ENCODE measurements at regions not wholly inside any gene's neighbourhood (a gene's known extent, or its start where the extent isn't known, plus 50 kb on each side); places are given as distances from the start of the nearest gene placed in this dataset.

DNA sequence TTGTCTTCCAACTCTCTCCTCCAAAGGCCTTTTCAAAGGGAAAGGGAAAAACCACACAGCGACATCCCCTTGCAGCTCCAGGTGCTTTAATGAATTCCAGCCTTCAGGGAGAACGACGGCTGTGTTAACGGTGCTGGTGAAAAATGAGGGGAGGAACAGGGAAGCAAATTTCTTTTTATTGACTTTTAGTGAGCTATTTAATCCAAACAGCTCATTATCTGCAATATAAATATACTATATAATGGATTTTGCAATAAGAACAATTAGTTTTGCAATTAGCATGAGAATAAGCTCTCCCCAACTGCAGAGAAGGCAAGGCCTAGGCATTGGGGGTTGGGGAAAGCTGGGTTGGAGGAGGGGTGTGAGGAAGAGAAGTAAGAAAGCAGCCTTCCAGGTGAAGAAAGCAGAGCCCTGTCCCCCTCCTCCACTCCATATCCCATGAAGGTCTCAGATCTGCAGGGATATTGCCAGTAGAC lies 159.0 kb upstream of the ZC3H12A start:
- no peak overlapping the region for H3K27ac ChIP-seq
- TF ChIP-seq, protein P1, sequence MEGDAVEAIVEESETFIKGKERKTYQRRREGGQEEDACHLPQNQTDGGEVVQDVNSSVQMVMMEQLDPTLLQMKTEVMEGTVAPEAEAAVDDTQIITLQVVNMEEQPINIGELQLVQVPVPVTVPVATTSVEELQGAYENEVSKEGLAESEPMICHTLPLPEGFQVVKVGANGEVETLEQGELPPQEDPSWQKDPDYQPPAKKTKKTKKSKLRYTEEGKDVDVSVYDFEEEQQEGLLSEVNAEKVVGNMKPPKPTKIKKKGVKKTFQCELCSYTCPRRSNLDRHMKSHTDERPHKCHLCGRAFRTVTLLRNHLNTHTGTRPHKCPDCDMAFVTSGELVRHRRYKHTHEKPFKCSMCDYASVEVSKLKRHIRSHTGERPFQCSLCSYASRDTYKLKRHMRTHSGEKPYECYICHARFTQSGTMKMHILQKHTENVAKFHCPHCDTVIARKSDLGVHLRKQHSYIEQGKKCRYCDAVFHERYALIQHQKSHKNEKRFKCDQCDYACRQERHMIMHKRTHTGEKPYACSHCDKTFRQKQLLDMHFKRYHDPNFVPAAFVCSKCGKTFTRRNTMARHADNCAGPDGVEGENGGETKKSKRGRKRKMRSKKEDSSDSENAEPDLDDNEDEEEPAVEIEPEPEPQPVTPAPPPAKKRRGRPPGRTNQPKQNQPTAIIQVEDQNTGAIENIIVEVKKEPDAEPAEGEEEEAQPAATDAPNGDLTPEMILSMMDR (conservative IDR thresholded peaks at IDR 0.05): no peak
- TF ChIP-seq ZFX (IDR thresholded peaks at IDR 0.05): no peak

DNA sequence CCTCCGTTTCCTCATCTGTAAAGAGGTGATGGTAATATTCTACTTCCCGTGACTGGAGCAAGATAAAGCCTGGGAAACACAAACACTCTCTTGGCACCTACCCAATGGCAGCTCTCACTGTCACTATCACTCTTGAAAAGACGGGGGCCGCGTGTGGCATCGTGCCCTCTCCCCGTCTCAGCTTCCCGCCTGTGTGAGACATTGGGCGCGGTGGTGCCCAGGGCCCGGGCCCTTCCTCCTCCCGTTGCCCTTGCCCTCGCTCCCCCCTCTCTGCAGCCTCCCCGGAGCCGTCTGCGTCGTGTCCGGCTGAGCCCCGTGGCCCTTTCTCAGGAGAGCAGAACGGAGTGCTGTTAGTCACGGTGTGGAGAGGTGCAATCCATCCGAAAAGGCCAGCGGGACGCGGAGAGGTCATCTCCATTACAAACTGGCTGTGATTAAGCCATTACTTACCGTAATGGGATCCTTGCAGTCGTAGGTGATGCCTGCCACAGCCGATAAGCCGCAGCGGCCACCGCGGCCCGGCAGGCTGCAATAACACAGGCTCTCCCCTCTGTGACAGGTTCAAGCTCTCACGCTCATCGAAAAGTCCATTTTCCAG lies 156.4 kb upstream of the ZC3H12A start:
- TF ChIP-seq, protein P1 (conservative IDR thresholded peaks at IDR 0.05): no peak
- TF ChIP-seq ZFX (IDR thresholded peaks at IDR 0.05): no peak
- no peak overlapping the region for H3K27ac ChIP-seq

DNA sequence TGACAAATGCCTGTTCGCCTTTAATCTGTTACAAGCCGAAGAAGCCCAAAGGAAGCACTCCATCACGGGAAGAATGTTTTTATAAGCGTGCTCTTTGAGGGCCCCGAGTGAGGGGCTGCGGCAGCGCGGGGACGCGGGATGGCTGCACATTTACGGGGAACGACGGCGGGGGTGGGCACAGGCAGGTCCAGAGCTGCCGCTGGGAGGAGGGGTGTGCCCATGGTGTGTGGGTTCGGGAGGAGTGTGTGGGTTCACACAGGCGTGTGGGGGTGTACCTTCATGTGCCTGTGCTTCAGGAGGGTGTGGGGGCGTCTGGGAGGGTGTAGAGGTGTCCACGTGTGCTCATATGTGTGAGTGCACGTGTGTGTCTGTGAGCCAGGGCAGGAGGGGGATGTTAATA lies 155.9 kb upstream of the ZC3H12A start:
- no peak for TF ChIP-seq ZFX (IDR thresholded peaks at IDR 0.05)
- TF ChIP-seq, protein P1 (conservative IDR thresholded peaks at IDR 0.05): no peak
- H3K27ac ChIP-seq: no peak overlapping the region

DNA sequence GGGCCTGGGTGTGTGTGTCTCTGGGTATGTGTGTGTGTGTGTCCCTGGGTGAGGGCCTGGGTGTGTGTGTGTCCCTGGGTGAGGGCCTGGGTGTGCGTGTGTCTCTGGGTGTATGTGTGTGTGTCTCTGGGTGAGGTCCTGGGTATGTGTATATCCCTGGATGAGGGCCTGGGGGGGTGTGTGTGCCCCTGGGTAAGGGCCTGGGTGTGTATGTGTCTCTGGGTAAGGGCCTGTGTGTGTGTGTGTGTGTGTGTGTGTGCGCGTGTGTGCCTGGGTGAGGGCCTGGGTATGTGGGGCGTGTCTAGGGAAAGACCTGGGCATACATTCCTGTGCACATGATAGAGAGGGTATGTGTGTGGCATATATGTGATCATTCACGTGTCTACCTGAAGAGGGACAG lies 155.1 kb upstream of the ZC3H12A start:
- TF ChIP-seq, protein P1 (conservative IDR thresholded peaks at IDR 0.05): no peak
- no peak for TF ChIP-seq ZFX (IDR thresholded peaks at IDR 0.05)
- no peak overlapping the region for H3K27ac ChIP-seq

DNA sequence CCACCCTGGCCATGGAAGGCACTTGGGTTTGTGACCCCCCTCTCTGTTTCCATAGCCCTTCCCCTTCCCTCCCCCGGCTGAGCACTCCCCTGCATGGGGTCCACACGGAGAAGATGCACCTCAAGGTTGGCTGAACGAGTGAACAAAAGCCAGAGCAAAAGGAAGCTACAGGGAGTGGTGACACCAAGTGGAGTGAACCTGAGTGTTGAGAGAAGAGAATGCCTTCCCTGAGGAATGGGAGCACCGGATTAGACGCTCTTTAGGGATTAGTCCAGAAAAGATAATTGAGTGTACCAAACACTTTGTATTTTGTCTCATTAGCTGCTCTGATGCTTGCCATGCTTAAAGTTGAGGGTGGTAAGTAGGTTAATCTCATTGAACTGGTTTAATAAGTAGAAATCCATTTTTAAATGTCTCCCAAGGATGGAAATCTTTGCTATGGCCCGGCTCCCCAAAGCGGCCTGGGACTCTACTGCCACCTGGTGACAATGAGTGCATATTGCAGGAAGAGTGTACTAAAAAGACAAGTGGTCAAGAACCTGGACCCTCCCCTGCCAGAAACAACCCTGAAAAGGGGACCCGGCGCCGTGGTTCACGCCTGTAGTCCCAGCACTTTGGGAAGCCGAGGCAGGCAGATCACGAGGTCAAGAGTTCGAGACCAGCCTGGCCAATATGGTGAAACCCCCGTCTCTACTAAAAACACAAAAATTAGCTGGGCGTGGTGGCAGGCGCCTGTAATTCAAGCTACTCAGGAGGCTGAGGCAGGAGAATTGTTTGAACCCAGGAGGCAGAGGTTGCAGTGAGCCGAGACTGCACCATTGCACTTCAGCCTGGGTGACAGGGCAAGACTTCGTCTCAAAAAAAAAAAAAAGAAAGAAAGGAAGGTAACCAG lies 150.6 kb upstream of the ZC3H12A start:
- TF ChIP-seq, protein P1 (conservative IDR thresholded peaks at IDR 0.05): peak; percentile 95
- no peak for TF ChIP-seq ZFX (IDR thresholded peaks at IDR 0.05)
- no peak overlapping the region for H3K27ac ChIP-seq

DNA sequence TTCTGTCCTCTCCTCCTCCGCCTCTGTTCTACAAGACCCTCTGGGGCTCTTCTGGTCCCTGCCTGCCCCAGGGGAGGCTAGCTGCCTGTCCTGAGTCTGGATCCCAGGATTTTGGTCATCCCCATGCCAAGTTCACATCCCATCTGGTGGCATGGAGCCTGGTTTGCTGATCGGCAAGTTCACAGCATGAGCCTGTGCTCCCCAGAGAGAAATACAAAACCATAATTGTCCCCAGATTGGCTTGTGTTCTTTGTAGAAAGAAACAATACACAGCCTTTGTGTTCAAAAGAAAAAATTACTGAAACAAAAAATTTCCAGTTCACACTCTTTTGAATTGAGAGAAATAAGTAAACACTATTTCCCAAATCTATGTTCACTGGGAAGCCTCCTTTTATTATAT lies 149.4 kb upstream of the ZC3H12A start:
- no peak for TF ChIP-seq ZFX (IDR thresholded peaks at IDR 0.05)
- TF ChIP-seq, protein P1 (conservative IDR thresholded peaks at IDR 0.05): no peak
- H3K27ac ChIP-seq: no peak overlapping the region
